Parathyroid adenoma (tissue), 2 donors: ENCODE measurements at regions not wholly inside any gene's neighbourhood (a gene's known extent, or its start where the extent isn't known, plus 50 kb on each side); places are given as distances from the start of the nearest gene placed in this dataset.
"Not testable (repeated sequence)": the region's sequence is repeated elsewhere in the genome, so short reads cannot be mapped to it uniquely, and the experiment has no call there.

Experiments used
- H2AFZ ChIP-seq: fragments of 300-600 bp; sonication (generic); one replicate; pipeline ENCODE4 v1.7.0; 2017; ENCODE audit warnings: antibody characterized with exemption, mild to moderate bottlenecking
- H3K27ac ChIP-seq: fragments of 300-600 bp; sonication (generic); one replicate; pipeline ENCODE4 v1.7.0; 2017
- H3K27me3 ChIP-seq: fragments of 300-600 bp; sonication (generic); one replicate; pipeline ENCODE4 v1.7.0; 2017; ENCODE audit warnings: low read length; ENCODE audit not compliant: control insufficient read depth, insufficient read depth
- H3K36me3 ChIP-seq: fragments of 300-600 bp; sonication (generic); one replicate; pipeline ENCODE4 v1.7.0; 2017; ENCODE audit warnings: low read length; ENCODE audit not compliant: control insufficient read depth, insufficient read depth
- H3K4me1 ChIP-seq: fragments of 300-600 bp; sonication (generic); one replicate; pipeline ENCODE4 v1.7.0; 2017; ENCODE audit warnings: control low read depth
- H3K4me2 ChIP-seq: fragments of 300-600 bp; sonication (generic); one replicate; pipeline ENCODE4 v1.7.0; 2017; ENCODE audit warnings: low read length
- H3K4me3 ChIP-seq: fragments of 300-600 bp; sonication (generic); one replicate; pipeline ENCODE4 v1.7.0; 2017; ENCODE audit warnings: low read depth, low read length
- H3K79me2 ChIP-seq: fragments of 300-600 bp; sonication (generic); one replicate; pipeline ENCODE4 v1.7.0; 2017; ENCODE audit warnings: control low read depth
- H3K9ac ChIP-seq: fragments of 300-600 bp; sonication (generic); one replicate; pipeline ENCODE4 v1.7.0; 2017; ENCODE audit warnings: mild to moderate bottlenecking
- H3K9me3 ChIP-seq: fragments of 300-600 bp; sonication (generic); one replicate; pipeline ENCODE4 v1.7.0; 2017; ENCODE audit warnings: low read length; ENCODE audit not compliant: control insufficient read depth
- CTCF ChIP-seq: fragments of 300-600 bp; sonication (generic); IDR thresholded peaks from one replicate; pipeline ENCODE4 v1.7.0; 2017; ENCODE audit warnings: antibody characterized with exemption, mild to moderate bottlenecking
- donor health status: primary hyperparathyroidism.

GRCh38 chr18:15002765-15003164 lies 254.8 kb downstream of the ANKRD30B start:
- not testable (repeated sequence) for H3K9me3 ChIP-seq, H3K9ac ChIP-seq, H3K27ac ChIP-seq, H3K4me3 ChIP-seq, H2AFZ ChIP-seq, H3K79me2 ChIP-seq, H3K4me1 ChIP-seq, H3K36me3 ChIP-seq, H3K27me3 ChIP-seq, H3K4me2 ChIP-seq

- not testable (repeated sequence) for H3K27me3 ChIP-seq, H2AFZ ChIP-seq, H3K4me1 ChIP-seq, H3K4me2 ChIP-seq, H3K36me3 ChIP-seq, H3K79me2 ChIP-seq, H3K9me3 ChIP-seq, H3K27ac ChIP-seq, H3K9ac ChIP-seq, H3K4me3 ChIP-seq
These were observed 255.3 kb downstream of the ANKRD30B start for GRCh38 chr18:15003231-15003630.

- not testable (repeated sequence) for H2AFZ ChIP-seq, H3K36me3 ChIP-seq, H3K9me3 ChIP-seq, H3K4me1 ChIP-seq, H3K4me2 ChIP-seq, H3K27ac ChIP-seq, H3K9ac ChIP-seq, H3K4me3 ChIP-seq, H3K79me2 ChIP-seq, H3K27me3 ChIP-seq
These were observed 255.8 kb downstream of the ANKRD30B start for GRCh38 chr18:15003636-15004269.

GRCh38 chr18:15004270-15004973 lies 256.4 kb downstream of the ANKRD30B start:
- H3K9ac ChIP-seq, H3K4me1 ChIP-seq, H3K27ac ChIP-seq, H3K9me3 ChIP-seq, H3K79me2 ChIP-seq, H3K27me3 ChIP-seq, H3K4me2 ChIP-seq, H3K36me3 ChIP-seq, H3K4me3 ChIP-seq, H2AFZ ChIP-seq: not testable (repeated sequence)

- no peaks in the 10 kb centered on the region for H3K4me1 ChIP-seq
- no peak overlapping the region for H2AFZ ChIP-seq
- TF ChIP-seq CTCF, result no peak
- H3K4me2 ChIP-seq, result no peak overlapping the region
- H3K9ac ChIP-seq, result no peak overlapping the region
- no peaks in the 10 kb centered on the region for H3K9me3 ChIP-seq
- no peaks in the 10 kb centered on the region for H3K79me2 ChIP-seq
- H3K27ac ChIP-seq, result no peak overlapping the region
- H3K36me3 ChIP-seq, result no peaks in the 10 kb centered on the region
- H3K4me3 ChIP-seq, result no peak overlapping the region
- H3K27me3 ChIP-seq, result no peaks in the 10 kb centered on the region
These were observed 257.6 kb downstream of the ANKRD30B start for GRCh38 chr18:15005313-15006130.

GRCh38 chr18:15006616-15007015 lies 258.6 kb downstream of the ANKRD30B start:
- not testable (repeated sequence) for H3K9ac ChIP-seq, H3K4me1 ChIP-seq, H3K27me3 ChIP-seq, H3K9me3 ChIP-seq, H3K4me3 ChIP-seq, H3K79me2 ChIP-seq, H3K4me2 ChIP-seq, H3K36me3 ChIP-seq, H2AFZ ChIP-seq, H3K27ac ChIP-seq

- H3K4me2 ChIP-seq, result not testable (repeated sequence)
These were observed 278.1 kb downstream of the ANKRD30B start for GRCh38 chr18:15026041-15026440.

GRCh38 chr18:15028037-15028436 lies 280.1 kb downstream of the ANKRD30B start:
- H3K27me3 ChIP-seq, H3K27ac ChIP-seq, H3K9me3 ChIP-seq: not testable (repeated sequence)

More at GRCh38 chr18:15026041-15026440, 278.1 kb downstream of the ANKRD30B start:
- not testable (repeated sequence) for H3K9ac ChIP-seq, H3K27me3 ChIP-seq, H3K27ac ChIP-seq, H3K9me3 ChIP-seq, H3K4me3 ChIP-seq, H3K4me1 ChIP-seq, H3K36me3 ChIP-seq, H2AFZ ChIP-seq, H3K79me2 ChIP-seq

GRCh38 chr18:15060279-15060880 lies 312.4 kb downstream of the ANKRD30B start:
- H3K27me3 ChIP-seq, H2AFZ ChIP-seq: not testable (repeated sequence)

More at GRCh38 chr18:15028037-15028436, 280.1 kb downstream of the ANKRD30B start:
- H3K4me1 ChIP-seq, H3K4me2 ChIP-seq, H2AFZ ChIP-seq, H3K9ac ChIP-seq, H3K4me3 ChIP-seq, H3K79me2 ChIP-seq, H3K36me3 ChIP-seq: not testable (repeated sequence)

More at GRCh38 chr18:15060279-15060880, 312.4 kb downstream of the ANKRD30B start:
- H3K4me2 ChIP-seq, H3K4me1 ChIP-seq, H3K9me3 ChIP-seq, H3K79me2 ChIP-seq, H3K27ac ChIP-seq, H3K9ac ChIP-seq, H3K36me3 ChIP-seq, H3K4me3 ChIP-seq: not testable (repeated sequence)
